SK-N-SH (cell line): ENCODE measurements at regions not wholly inside any gene's neighbourhood (a gene's known extent, or its start where the extent isn't known, plus 50 kb on each side); places are given as distances from the start of the nearest gene placed in this dataset.
"Not testable (repeated sequence)": the region's sequence is repeated elsewhere in the genome, so short reads cannot be mapped to it uniquely, and the experiment has no call there.

Source experiments
- CTCF ChIA-PET: fragments of 300-600, 350-600 bp; formaldehyde crosslinking; extraction: SDS; loops from one replicate; lab custom pipeline; 2021; lab: Yijun Ruan, JAX
- POLR2A ChIA-PET: fragments of 350-600 bp; sonication (Branson Sonifier 250); formaldehyde crosslinking; extraction: SDS; loops from one replicate; lab custom pipeline; 2020; ENCODE audit warnings: antibody characterized with exemption, inconsistent platforms; lab: Yijun Ruan, JAX
- DNase-seq: peaks from one replicate; pipeline ENCODE4 v3.0.0; 2012
- H2AFZ ChIP-seq: fragments of 200-600 bp; sonication (generic); 2 replicates; pipeline ENCODE4 v1.8.1; 2016; ENCODE audit warnings: antibody characterized with exemption, mild to moderate bottlenecking, low read depth
- H3F3A ChIP-seq: fragments of 200-600 bp; sonication (generic); replicated peaks from 2 replicates; pipeline ENCODE3; 2016; ENCODE audit warnings: antibody characterized with exemption, mild to moderate bottlenecking; ENCODE audit not compliant: insufficient read depth
- H3K27ac ChIP-seq, 2 experiments: fragments of 200-500 bp in 1 of 2; fragments of 200-600 bp in 1 of 2; sonication (Bioruptor generic) in 1 of 2; sonication (generic), shearing (Covaris generic) in 1 of 2; 2 replicates each; pipeline versions ENCODE4 v1.5.1 to v1.6.1; 2014 to 2016; ENCODE audit warnings: low read depth in 2 of 2, inconsistent platforms in 1 of 2, low read length in 1 of 2, mild to moderate bottlenecking in 1 of 2, mixed read lengths in 1 of 2
- H3K27me3 ChIP-seq: fragments of 200-600 bp; sonication (generic), shearing (Covaris generic); 2 replicates; pipeline ENCODE4 v1.6.1; 2016; ENCODE audit warnings: mixed run types; ENCODE audit not compliant: insufficient read depth
- H3K36me3 ChIP-seq, 2 experiments: fragments of 200-500 bp in 1 of 2; fragments of 200-600 bp in 1 of 2; sonication (Bioruptor generic) in 1 of 2; sonication (generic) in 1 of 2; replicated peaks in 1 of 2; 2 replicates each; pipeline versions ENCODE3 to v1.5.1; 2014 to 2016; ENCODE audit warnings: low read length in 1 of 2, mild to moderate bottlenecking in 1 of 2; ENCODE audit not compliant: insufficient read depth in 2 of 2, control insufficient read depth in 1 of 2
- H3K4me1 ChIP-seq, 2 experiments: fragments of 200-500 bp in 1 of 2; fragments of 200-600 bp in 1 of 2; sonication (Bioruptor generic) in 1 of 2; sonication (generic), shearing (Covaris generic) in 1 of 2; 2 replicates each; pipeline versions ENCODE4 v1.5.1 to v1.6.1; 2014 to 2016; ENCODE audit warnings: low read depth in 1 of 2, low read length in 1 of 2, mixed run types in 1 of 2; ENCODE audit not compliant: insufficient read depth in 2 of 2, control insufficient read depth in 1 of 2
- H3K4me2 ChIP-seq: fragments of 200-600 bp; sonication (generic), shearing (Covaris generic); 2 replicates; pipeline ENCODE4 v1.6.1; 2017; ENCODE audit warnings: mixed run types
- H3K4me3 ChIP-seq, 2 experiments: fragments of 200-500 bp in 1 of 2; fragments of 200-600 bp in 1 of 2; sonication (Bioruptor generic) in 1 of 2; sonication (generic), shearing (Covaris generic) in 1 of 2; 2 replicates each; pipeline versions ENCODE4 v1.5.1 to v1.8.1; 2014 to 2016; ENCODE audit warnings: low read depth in 2 of 2, inconsistent platforms in 1 of 2, low read length in 1 of 2, mild to moderate bottlenecking in 1 of 2, mixed read lengths in 1 of 2, moderate library complexity in 1 of 2
- H3K79me2 ChIP-seq: fragments of 200-600 bp; sonication (generic); 2 replicates; pipeline ENCODE4 v1.8.1; 2017; ENCODE audit warnings: mild to moderate bottlenecking; ENCODE audit not compliant: insufficient read depth
- H3K9ac ChIP-seq: fragments of 200-600 bp; sonication (generic); 2 replicates; pipeline ENCODE4 v1.6.1; 2017; ENCODE audit warnings: mixed run types
- H3K9me2 ChIP-seq: fragments of 200-600 bp; sonication (generic); 2 replicates; pipeline ENCODE4 v1.6.1; 2017; ENCODE audit warnings: mixed run types
- H3K9me3 ChIP-seq: fragments of 200-600 bp; sonication (generic); 2 replicates; pipeline ENCODE4 v1.6.1; 2017; ENCODE audit warnings: mixed run types, mild to moderate bottlenecking, moderate library complexity
- H4K20me1 ChIP-seq: fragments of 200-600 bp; sonication (generic); 2 replicates; pipeline ENCODE4 v1.6.1; 2017; ENCODE audit warnings: mild to moderate bottlenecking, mixed run types; ENCODE audit not compliant: insufficient read depth
- CTCF ChIP-seq: fragments of 200-600 bp; sonication (generic); IDR thresholded peaks from 2 replicates; pipeline ENCODE4 v1.6.1; 2017; ENCODE audit warnings: antibody characterized with exemption, mild to moderate bottlenecking, moderate library complexity
- ELF1 ChIP-seq: IDR thresholded peaks from 2 replicates; pipeline ENCODE4 v1.4.0; 2012
- EP300 ChIP-seq, 2 experiments: IDR thresholded peaks; 2 replicates each; pipeline versions ENCODE4 v1.4.0 to v1.6.1; 2012; ENCODE audit warnings: borderline replicate concordance in 1 of 2, low read depth in 1 of 2, low read length in 1 of 2
- FOSL2 ChIP-seq: IDR thresholded peaks from 2 replicates; pipeline ENCODE4 v1.4.0; 2012; ENCODE audit warnings: low read depth, mild to moderate bottlenecking, moderate library complexity, borderline replicate concordance
- FOXM1 ChIP-seq: IDR thresholded peaks from 2 replicates; pipeline ENCODE4 v1.4.0; 2012; ENCODE audit warnings: low read depth, mild to moderate bottlenecking
- GABPA ChIP-seq: IDR thresholded peaks from 2 replicates; pipeline ENCODE4 v1.4.0; 2012; ENCODE audit warnings: low read depth, mild to moderate bottlenecking
- JUND ChIP-seq: IDR thresholded peaks from 2 replicates; pipeline ENCODE4 v1.4.0; 2012
- MEF2A ChIP-seq: IDR thresholded peaks from 2 replicates; pipeline ENCODE4 v1.4.0; 2012; ENCODE audit warnings: low read depth, borderline replicate concordance
- NFIC ChIP-seq: IDR thresholded peaks from 2 replicates; pipeline ENCODE4 v1.4.0; 2012; ENCODE audit warnings: borderline replicate concordance
- NRF1 ChIP-seq: IDR thresholded peaks from 2 replicates; pipeline ENCODE4 v1.6.1; 2012; ENCODE audit warnings: low read depth, mild to moderate bottlenecking, low read length
- POLR2AphosphoS5 ChIP-seq: IDR thresholded peaks from 2 replicates; pipeline ENCODE4 v1.6.1; 2012; ENCODE audit warnings: low read depth, low read length
- RCOR1 ChIP-seq: fragments of 150-350 bp; IDR thresholded peaks from 2 replicates; pipeline ENCODE4 v1.6.1; 2017; ENCODE audit warnings: antibody characterized with exemption, low read length
- RXRA ChIP-seq: IDR thresholded peaks from 2 replicates; pipeline ENCODE4 v1.4.0; 2012; ENCODE audit warnings: low read depth, mild to moderate bottlenecking, borderline replicate concordance
- SIN3A ChIP-seq: IDR thresholded peaks from 2 replicates; pipeline ENCODE4 v1.6.1; 2012; ENCODE audit warnings: low read depth, mild to moderate bottlenecking, low read length, moderate library complexity, borderline replicate concordance
- SMC3 ChIP-seq: IDR thresholded peaks from 2 replicates; pipeline ENCODE4 v1.6.1; 2012; ENCODE audit warnings: low read depth, low read length, improper control_type of control experiment
- TAF1 ChIP-seq: IDR thresholded peaks from 2 replicates; pipeline ENCODE4 v1.6.1; 2012; ENCODE audit warnings: low read depth, mild to moderate bottlenecking, low read length, moderate library complexity, borderline replicate concordance
- YY1 ChIP-seq: IDR thresholded peaks from 2 replicates; pipeline ENCODE4 v1.4.0; 2012; ENCODE audit warnings: low read depth, mild to moderate bottlenecking
- WGBS: methylation state at CpG from one replicate; pipeline ENCODE4 v1.1.6; 2017; ENCODE audit warnings: low lambda C conversion rate; 5-methylcytosine and 5-hydroxymethylcytosine counted together
- small RNA-seq, 7 experiments: library from RNA; depleted of rRNA; stranded (forward); fragments of <200 nt; gene quantifications; one replicate each; pipeline ENCODE3, GENCODE V24; 2012
- TF ChIP-seq, protein P1 (sequence below): fragments of 150-350 bp; IDR thresholded peaks from 2 replicates; pipeline ENCODE4 v1.6.1; 2016; ENCODE audit warnings: mild to moderate bottlenecking, low read depth, low read length

- CTCF ChIA-PET, H3K4me2 ChIP-seq, H4K20me1 ChIP-seq, H3K79me2 ChIP-seq, H3K36me3 ChIP-seq, DNase-seq, H3K4me3 ChIP-seq, H3F3A ChIP-seq, H3K9me2 ChIP-seq, H3K27ac ChIP-seq, H3K4me1 ChIP-seq, H3K27me3 ChIP-seq, H3K9ac ChIP-seq, H3K9me3 ChIP-seq, H2AFZ ChIP-seq, POLR2A ChIA-PET: not testable (repeated sequence)
- WGBS: 0% methylated on average over 1 of the region's 7 CpGs
Observed at GRCh38 chrX:77390365-77390764, 56.8 kb upstream of the FGF16 start.

DNA sequence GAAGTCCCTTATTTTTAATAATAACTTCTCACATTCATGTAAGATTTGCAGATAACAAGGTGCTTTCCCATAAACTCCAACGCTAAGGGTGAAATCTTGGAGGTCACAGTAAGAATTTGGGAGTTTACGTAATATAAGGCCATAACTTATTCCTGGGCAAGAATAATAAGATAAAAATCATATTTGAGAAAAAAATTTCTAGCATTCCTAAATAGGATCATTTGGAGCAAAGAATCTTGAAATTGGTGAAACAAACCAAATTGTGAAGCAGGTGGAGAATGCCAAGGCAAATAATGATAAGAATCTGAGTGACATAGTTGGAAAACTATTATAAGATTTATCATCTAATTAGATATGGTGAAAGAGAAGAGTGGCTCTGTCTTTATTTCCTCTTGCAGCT lies 50.4 kb upstream of the FGF16 start:
- Histone ChIP-seq H3K36me3 (no peaks in the 10 kb centered on the region), H3K9me3 (no peaks in the 10 kb centered on the region), H3K27me3 (no peaks in the 10 kb centered on the region), H3K9me2 (no peaks in the 10 kb centered on the region), H3K4me3 (no peak overlapping the region), H2AFZ (no peak overlapping the region), H3F3A (no peaks in the 10 kb centered on the region), H4K20me1 (no peaks in the 10 kb centered on the region), H3K4me2 (no peak overlapping the region), H3K9ac (no peak overlapping the region), H3K79me2 (no peaks in the 10 kb centered on the region), H3K27ac (no peak overlapping the region; a peak in 1 of 4 replicates), H3K4me1 (no peaks in the 10 kb centered on the region)
- CTCF ChIA-PET: no interaction called here
- POLR2A ChIA-PET: no interaction called here
- TF ChIP-seq FOXM1 (no peak), ELF1 (no peak), SIN3A (no peak), SMC3 (no peak), YY1 (no peak), JUND (no peak), RCOR1 (no peak), POLR2AphosphoS5 (no peak), GABPA (no peak), EP300 (IDR thresholded peaks at IDR 0.05; ENCODE audit: borderline replicate concordance in 1 of 2, low read depth in 1 of 2, low read length in 1 of 2) (no peak), NFIC (no peak), RXRA (no peak), FOSL2 (no peak), CTCF (no peak), TAF1 (no peak), MEF2A (no peak), NRF1 (no peak)
- TF ChIP-seq, protein P1, sequence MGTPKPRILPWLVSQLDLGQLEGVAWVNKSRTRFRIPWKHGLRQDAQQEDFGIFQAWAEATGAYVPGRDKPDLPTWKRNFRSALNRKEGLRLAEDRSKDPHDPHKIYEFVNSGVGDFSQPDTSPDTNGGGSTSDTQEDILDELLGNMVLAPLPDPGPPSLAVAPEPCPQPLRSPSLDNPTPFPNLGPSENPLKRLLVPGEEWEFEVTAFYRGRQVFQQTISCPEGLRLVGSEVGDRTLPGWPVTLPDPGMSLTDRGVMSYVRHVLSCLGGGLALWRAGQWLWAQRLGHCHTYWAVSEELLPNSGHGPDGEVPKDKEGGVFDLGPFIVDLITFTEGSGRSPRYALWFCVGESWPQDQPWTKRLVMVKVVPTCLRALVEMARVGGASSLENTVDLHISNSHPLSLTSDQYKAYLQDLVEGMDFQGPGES: no peak
- WGBS: 10% methylated on average over 2 of the region's 2 CpGs
- no peak for DNase-seq

Small RNA genes in the stretch of these regions (small RNA-seq; reads per million reads assigned to genes)
- gene MIR325: 0 reads per million in 7 experiments
- gene RNA5SP509: 0 to 2.6 (median 0) reads per million in 7 experiments
